ENCODE measurements at regions not wholly inside any gene's neighbourhood (a gene's known extent, or its start where the extent isn't known, plus 50 kb on each side); places are given as distances from the start of the nearest gene placed in this dataset.

- no peak for TF ChIP-seq MAX (IDR thresholded peaks at IDR 0.05)
- TF ChIP-seq JUND (IDR thresholded peaks at IDR 0.05), result no peak
- TF ChIP-seq CTCF (IDR thresholded peaks at IDR 0.05 in 2 of 3, conservative IDR thresholded peaks at IDR 0.05 in 1 of 3; ENCODE audit: borderline replicate concordance in 1 of 3, insufficient read depth in 1 of 3, low read depth in 2 of 3, low read length in 2 of 3), result no peak
- no peak for TF ChIP-seq POLR2AphosphoS5 (IDR thresholded peaks at IDR 0.05; ENCODE audit: low read depth, low read length)
- no peak for TF ChIP-seq POLR2A (IDR thresholded peaks at IDR 0.05; ENCODE audit: borderline replicate concordance, extremely low read depth, insufficient read depth, insufficient read length)
Measured at GRCh38 chr7:24051651-24052050, 232.3 kb upstream of the NPY start.
